Peyer's patch (tissue), 4 donors: ENCODE measurements at regions not wholly inside any gene's neighbourhood (a gene's known extent, or its start where the extent isn't known, plus 50 kb on each side); places are given as distances from the start of the nearest gene placed in this dataset.

Experiments used
- DNase-seq, 3 donors: peaks; one replicate each; pipeline ENCODE4 v3.0.0-alpha.2; 2017 to 2019
- H3K27ac ChIP-seq, 4 donors: fragments of 200-600 bp; sonication (generic); one replicate each; pipeline ENCODE4 v1.5.1; 2016 to 2019
- H3K27me3 ChIP-seq, 2 donors: fragments of 200-600 bp; sonication (generic); one replicate each; pipeline ENCODE4 v1.5.1; 2019
- H3K36me3 ChIP-seq, 3 donors: fragments of 200-600 bp; sonication (generic); one replicate each; pipeline ENCODE4 v1.5.1; 2016 to 2019
- H3K4me1 ChIP-seq, 4 donors: fragments of 200-600 bp; sonication (generic); one replicate each; pipeline ENCODE4 v1.5.1; 2016 to 2019
- H3K4me3 ChIP-seq, 4 donors: fragments of 200-600 bp; sonication (generic); 1 replicate in 3 of 4; 2 replicates in 1 of 4; pipeline ENCODE4 v1.5.1; 2016 to 2019; ENCODE audit warnings: mild to moderate bottlenecking in 1 of 4
- H3K9me3 ChIP-seq, 4 donors: fragments of 200-600 bp; sonication (generic); one replicate each; pipeline ENCODE4 v1.5.1; 2016 to 2019; ENCODE audit warnings: mild to moderate bottlenecking in 1 of 4
- CTCF ChIP-seq, 6 experiments: fragments of 450-650 bp in 4 of 6; fragments of 200-600 bp in 2 of 6; sonication (generic) in 1 of 6; IDR thresholded peaks; one replicate each; pipeline ENCODE4 v1.5.1; 2017 to 2019; ENCODE audit warnings: antibody characterized with exemption in 6 of 6, mild to moderate bottlenecking in 3 of 6, moderate library complexity in 1 of 6
- POLR2A ChIP-seq, 2 donors: fragments of 450-650 bp; IDR thresholded peaks; one replicate each; pipeline ENCODE4 v1.5.1; 2017; ENCODE audit warnings: antibody characterized with exemption in 2 of 2, mild to moderate bottlenecking in 2 of 2, moderate library complexity in 2 of 2

GRCh38 chr18:34550902-34551301 is 159.2 kb upstream of the DTNA start:
- no peak for DNase-seq
- TF ChIP-seq CTCF (IDR thresholded peaks at IDR 0.05) (no peak), POLR2A (IDR thresholded peaks at IDR 0.05) (no peak)
- Histone ChIP-seq H3K36me3 (no peaks in the 10 kb centered on the region), H3K4me3 (no peak overlapping the region), H3K27me3 (no peaks in the 10 kb centered on the region), H3K9me3 (no peaks in the 10 kb centered on the region), H3K4me1 (no peaks in the 10 kb centered on the region), H3K27ac (no peak overlapping the region)

- Histone ChIP-seq H3K4me1 (no peaks in the 10 kb centered on the region), H3K27ac (no peak overlapping the region), H3K9me3 (no peaks in the 10 kb centered on the region), H3K27me3 (no peaks in the 10 kb centered on the region), H3K36me3 (no peaks in the 10 kb centered on the region), H3K4me3 (no peak overlapping the region)
- no peak for TF ChIP-seq CTCF (IDR thresholded peaks at IDR 0.05)
- TF ChIP-seq POLR2A (IDR thresholded peaks at IDR 0.05): no peak
- no peak for DNase-seq
Observed at GRCh38 chr18:34551824-34552223, 158.3 kb upstream of the DTNA start.

- Histone ChIP-seq H3K27ac (no peak overlapping the region), H3K4me3 (no peak overlapping the region), H3K27me3 (no peaks in the 10 kb centered on the region), H3K36me3 (no peaks in the 10 kb centered on the region), H3K9me3 (no peaks in the 10 kb centered on the region), H3K4me1 (no peaks in the 10 kb centered on the region)
- TF ChIP-seq POLR2A (IDR thresholded peaks at IDR 0.05): no peak
- DNase-seq: no peak
Observed at GRCh38 chr18:34562252-34562870, 147.7 kb upstream of the DTNA start.

- no peak overlapping the region for H3K4me3 ChIP-seq
- DNase-seq: no peak
- H3K9me3 ChIP-seq: no peaks in the 10 kb centered on the region
- H3K27ac ChIP-seq: no peak overlapping the region
- no peaks in the 10 kb centered on the region for H3K36me3 ChIP-seq
- TF ChIP-seq POLR2A (IDR thresholded peaks at IDR 0.05) (no peak), CTCF (IDR thresholded peaks at IDR 0.05) (no peak)
- no peaks in the 10 kb centered on the region for H3K27me3 ChIP-seq
- H3K4me1 ChIP-seq: no peaks in the 10 kb centered on the region
Observed at GRCh38 chr18:34567857-34568256, 142.2 kb upstream of the DTNA start.

- Histone ChIP-seq H3K36me3 (no peaks in the 10 kb centered on the region), H3K27ac (no peak overlapping the region), H3K4me1 (no peaks in the 10 kb centered on the region), H3K9me3 (no peaks in the 10 kb centered on the region), H3K4me3 (no peak overlapping the region), H3K27me3 (no peaks in the 10 kb centered on the region)
- TF ChIP-seq CTCF (IDR thresholded peaks at IDR 0.05): no peak
- TF ChIP-seq POLR2A (IDR thresholded peaks at IDR 0.05): no peak
- no peak for DNase-seq
Observed at GRCh38 chr18:34576622-34577021, 133.5 kb upstream of the DTNA start.

GRCh38 chr18:34583895-34584294 is 126.2 kb upstream of the DTNA start:
- no peak overlapping the region for H3K27ac ChIP-seq
- no peak overlapping the region for H3K4me3 ChIP-seq
- H3K9me3 ChIP-seq: no peaks in the 10 kb centered on the region
- no peaks in the 10 kb centered on the region for H3K4me1 ChIP-seq
- no peak for DNase-seq
- no peaks in the 10 kb centered on the region for H3K27me3 ChIP-seq
- no peaks in the 10 kb centered on the region for H3K36me3 ChIP-seq
- TF ChIP-seq CTCF (IDR thresholded peaks at IDR 0.05): no peak
